HL-60 (cell line): ENCODE measurements at regions not wholly inside any gene's neighbourhood (a gene's known extent, or its start where the extent isn't known, plus 50 kb on each side); places are given as distances from the start of the nearest gene placed in this dataset.

Experiments
- DNase-seq, 2 experiments: peaks; one replicate each; pipeline ENCODE4 v3.0.0-alpha.2; 2010 to 2020; ENCODE audit warnings: low read depth in 1 of 2, low spot score in 1 of 2
- H3K27ac ChIP-seq: fragments of 250-450 bp; sonication (Bioruptor Pico); replicated peaks from 2 replicates; pipeline ENCODE4 v1.5.1; 2020; ENCODE audit warnings: mild to moderate bottlenecking, moderate library complexity
- H3K27me3 ChIP-seq: fragments of 250-450 bp; sonication (Bioruptor Pico); 2 replicates; pipeline ENCODE4 v1.5.1; 2021; ENCODE audit warnings: mild to moderate bottlenecking, moderate library complexity; ENCODE audit not compliant: insufficient read depth, poor library complexity, severe bottlenecking
- H3K4me3 ChIP-seq: replicated peaks from 2 replicates; pipeline ENCODE4 v1.5.1; 2011; ENCODE audit warnings: mild to moderate bottlenecking, control low read depth, low read length; ENCODE audit not compliant: insufficient read depth
- CTCF ChIP-seq: IDR thresholded peaks from one replicate; pipeline ENCODE4 v1.5.1; 2011; ENCODE audit warnings: low read length, control low read depth, inconsistent platforms; ENCODE audit not compliant: insufficient read depth
- GABPA ChIP-seq: IDR thresholded peaks from 2 replicates; pipeline ENCODE4 v1.6.1; 2012; ENCODE audit warnings: low read depth
- POLR2AphosphoS5 ChIP-seq: IDR thresholded peaks from 2 replicates; pipeline ENCODE4 v1.6.1; 2012; ENCODE audit warnings: low read depth
- REST ChIP-seq: IDR thresholded peaks from 2 replicates; pipeline ENCODE4 v1.6.1; 2012; ENCODE audit warnings: low read depth; ENCODE audit not compliant: insufficient replicate concordance
- SPI1 ChIP-seq: IDR thresholded peaks from 2 replicates; pipeline ENCODE4 v1.6.1; 2012; ENCODE audit warnings: low read depth, mild to moderate bottlenecking, borderline replicate concordance

- peaks cover 6% of the 10 kb centered on the region for H3K27me3 ChIP-seq
- DNase-seq, result no peak
- no peak overlapping the region for H3K4me3 ChIP-seq
- H3K27ac ChIP-seq, result no peak overlapping the region
- TF ChIP-seq CTCF (no peak), GABPA (no peak), REST (no peak), SPI1 (no peak), POLR2AphosphoS5 (no peak)
Measured at GRCh38 chr17:79518585-79519523, 92.0 kb downstream of the RBFOX3 start.

GRCh38 chr17:79517827-79518584, 92.8 kb downstream of the RBFOX3 start:
- no peak for DNase-seq
- H3K27ac ChIP-seq, result no peak overlapping the region
- peaks cover 6% of the 10 kb centered on the region for H3K27me3 ChIP-seq
- TF ChIP-seq GABPA (no peak), SPI1 (no peak), CTCF (no peak), REST (no peak), POLR2AphosphoS5 (no peak)
- no peak overlapping the region for H3K4me3 ChIP-seq

GRCh38 chr17:79515646-79516571, 94.9 kb downstream of the RBFOX3 start:
- H3K4me3 ChIP-seq, result no peak overlapping the region
- H3K27ac ChIP-seq, result no peak overlapping the region
- DNase-seq, result no peak
- no peak for TF ChIP-seq POLR2AphosphoS5
- no peak for TF ChIP-seq GABPA
- no peak for TF ChIP-seq SPI1
- TF ChIP-seq CTCF, result no peak
- TF ChIP-seq REST, result no peak
- peaks cover 6% of the 10 kb centered on the region for H3K27me3 ChIP-seq
